KMS-11 (cell line): ENCODE measurements at regions not wholly inside any gene's neighbourhood (a gene's known extent, or its start where the extent isn't known, plus 50 kb on each side); places are given as distances from the start of the nearest gene placed in this dataset.

Experiments
- H2AFZ ChIP-seq: fragments of 200-600 bp; sonication (generic); 2 replicates; pipeline ENCODE4 v1.6.1; 2016; ENCODE audit warnings: antibody characterized with exemption, mixed run types, low read depth
- H3K27ac ChIP-seq: fragments of 200-600 bp; sonication (generic); 2 replicates; pipeline ENCODE4 v1.6.1; 2016; ENCODE audit warnings: mild to moderate bottlenecking, mixed run types
- H3K27me3 ChIP-seq: fragments of 200-600 bp; sonication (generic); 2 replicates; pipeline ENCODE4 v1.6.1; 2017; ENCODE audit warnings: mild to moderate bottlenecking, low read depth, mixed run types, moderate library complexity; ENCODE audit not compliant: insufficient read depth
- H3K36me3 ChIP-seq: fragments of 200-600 bp; sonication (generic); 2 replicates; pipeline ENCODE4 v1.6.1; 2017; ENCODE audit warnings: mild to moderate bottlenecking, mixed run types; ENCODE audit not compliant: insufficient read depth
- H3K4me1 ChIP-seq: fragments of 200-600 bp; sonication (generic); 2 replicates; pipeline ENCODE4 v1.6.1; 2016; ENCODE audit warnings: mild to moderate bottlenecking, low read depth, mixed run types; ENCODE audit not compliant: poor library complexity, severe bottlenecking
- H3K4me2 ChIP-seq: fragments of 200-600 bp; sonication (generic); 2 replicates; pipeline ENCODE4 v1.7.0; 2016; ENCODE audit warnings: mild to moderate bottlenecking, mixed run types
- H3K4me3 ChIP-seq: fragments of 200-600 bp; sonication (generic); IDR thresholded peaks from 2 replicates; pipeline ENCODE4 v1.6.1; 2017; ENCODE audit warnings: low read depth, low read length, mixed read lengths; ENCODE audit not compliant: insufficient read depth
- H3K79me2 ChIP-seq: fragments of 200-600 bp; sonication (generic); 2 replicates; pipeline ENCODE4 v1.6.1; 2016; ENCODE audit warnings: low read depth, mixed run types; ENCODE audit not compliant: insufficient read depth
- H3K9ac ChIP-seq: fragments of 200-600 bp; sonication (generic); 2 replicates; pipeline ENCODE4 v1.6.1; 2016; ENCODE audit warnings: mild to moderate bottlenecking, mixed run types
- H4K20me1 ChIP-seq: fragments of 200-600 bp; sonication (generic); 2 replicates; pipeline ENCODE4 v1.6.1; 2016; ENCODE audit warnings: mild to moderate bottlenecking, mixed run types; ENCODE audit not compliant: insufficient read depth
- TF ChIP-seq, protein P1 (sequence below): fragments of 200-600 bp; sonication (generic); conservative IDR thresholded peaks from 2 replicates; pipeline ENCODE4 v1.6.1; 2017; ENCODE audit warnings: low read depth, mild to moderate bottlenecking, antibody characterized with exemption, low read length, moderate library complexity, mixed read lengths

DNA sequence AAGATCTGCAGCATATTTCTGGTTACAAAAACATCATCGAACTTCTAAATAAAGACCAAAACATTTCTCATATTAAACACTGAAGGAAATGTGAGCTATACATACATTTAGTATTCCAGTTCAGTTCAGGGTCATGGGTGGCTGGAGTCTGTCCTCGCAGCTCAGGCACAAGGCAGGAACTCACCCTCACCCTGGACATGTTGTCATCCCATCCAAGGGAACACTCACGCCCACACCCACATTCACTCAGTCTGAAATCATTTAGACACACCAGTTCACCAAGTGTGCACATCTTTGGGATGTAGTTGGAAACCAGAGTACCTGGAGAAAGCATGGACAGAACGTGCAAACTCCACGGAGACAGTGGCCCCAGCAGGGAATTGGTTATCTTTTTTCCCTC lies 481.0 kb downstream of the RASEF start:
- H3K4me2 ChIP-seq = no peak overlapping the region
- no peaks in the 10 kb centered on the region for H3K27me3 ChIP-seq
- H3K4me1 ChIP-seq = no peaks in the 10 kb centered on the region
- no peak overlapping the region for H2AFZ ChIP-seq
- no peak overlapping the region for H3K9ac ChIP-seq
- no peak overlapping the region for H3K4me3 ChIP-seq
- TF ChIP-seq, protein P1, sequence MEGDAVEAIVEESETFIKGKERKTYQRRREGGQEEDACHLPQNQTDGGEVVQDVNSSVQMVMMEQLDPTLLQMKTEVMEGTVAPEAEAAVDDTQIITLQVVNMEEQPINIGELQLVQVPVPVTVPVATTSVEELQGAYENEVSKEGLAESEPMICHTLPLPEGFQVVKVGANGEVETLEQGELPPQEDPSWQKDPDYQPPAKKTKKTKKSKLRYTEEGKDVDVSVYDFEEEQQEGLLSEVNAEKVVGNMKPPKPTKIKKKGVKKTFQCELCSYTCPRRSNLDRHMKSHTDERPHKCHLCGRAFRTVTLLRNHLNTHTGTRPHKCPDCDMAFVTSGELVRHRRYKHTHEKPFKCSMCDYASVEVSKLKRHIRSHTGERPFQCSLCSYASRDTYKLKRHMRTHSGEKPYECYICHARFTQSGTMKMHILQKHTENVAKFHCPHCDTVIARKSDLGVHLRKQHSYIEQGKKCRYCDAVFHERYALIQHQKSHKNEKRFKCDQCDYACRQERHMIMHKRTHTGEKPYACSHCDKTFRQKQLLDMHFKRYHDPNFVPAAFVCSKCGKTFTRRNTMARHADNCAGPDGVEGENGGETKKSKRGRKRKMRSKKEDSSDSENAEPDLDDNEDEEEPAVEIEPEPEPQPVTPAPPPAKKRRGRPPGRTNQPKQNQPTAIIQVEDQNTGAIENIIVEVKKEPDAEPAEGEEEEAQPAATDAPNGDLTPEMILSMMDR = no peak
- no peaks in the 10 kb centered on the region for H4K20me1 ChIP-seq
- no peak overlapping the region for H3K27ac ChIP-seq
- no peaks in the 10 kb centered on the region for H3K36me3 ChIP-seq
- no peaks in the 10 kb centered on the region for H3K79me2 ChIP-seq

DNA sequence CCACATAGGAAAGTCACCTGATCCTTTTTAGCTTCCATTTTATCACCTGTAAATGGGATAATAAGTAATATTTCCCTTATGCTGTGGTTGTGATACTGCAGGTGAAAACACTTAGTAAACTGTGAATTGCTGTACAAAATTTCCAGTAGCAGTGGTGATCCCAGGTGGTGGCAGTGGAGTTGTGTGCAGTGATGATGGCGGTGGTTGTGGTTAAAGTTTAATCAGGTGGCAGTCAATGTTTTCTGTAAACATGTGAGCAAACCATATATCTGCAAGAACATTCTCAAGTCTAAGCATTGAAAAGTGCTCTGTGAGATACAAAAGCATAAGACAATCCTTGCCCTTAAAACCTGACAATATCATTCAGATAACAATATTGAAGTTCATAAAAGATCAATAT lies 480.2 kb downstream of the RASEF start:
- Histone ChIP-seq H3K4me2 (no peak overlapping the region), H3K4me1 (no peaks in the 10 kb centered on the region), H3K36me3 (no peaks in the 10 kb centered on the region), H3K27ac (no peak overlapping the region), H3K27me3 (no peaks in the 10 kb centered on the region), H2AFZ (no peak overlapping the region), H3K79me2 (no peaks in the 10 kb centered on the region), H4K20me1 (no peaks in the 10 kb centered on the region), H3K4me3 (no peak overlapping the region), H3K9ac (no peak overlapping the region)
- TF ChIP-seq, protein P1 = no peak

GRCh38 chr9:82583524-82583923 lies 479.4 kb downstream of the RASEF start:
- TF ChIP-seq, protein P1 = no peak
- no peaks in the 10 kb centered on the region for H3K27me3 ChIP-seq
- H2AFZ ChIP-seq = no peak overlapping the region
- no peak overlapping the region for H3K9ac ChIP-seq
- H3K27ac ChIP-seq = no peak overlapping the region
- no peaks in the 10 kb centered on the region for H3K4me1 ChIP-seq
- H3K36me3 ChIP-seq = no peaks in the 10 kb centered on the region
- no peaks in the 10 kb centered on the region for H3K79me2 ChIP-seq
- H3K4me3 ChIP-seq = no peak overlapping the region
- H4K20me1 ChIP-seq = no peaks in the 10 kb centered on the region
- no peak overlapping the region for H3K4me2 ChIP-seq

GRCh38 chr9:82584349-82584863 lies 478.5 kb downstream of the RASEF start:
- H2AFZ ChIP-seq = no peak overlapping the region
- TF ChIP-seq, protein P1 = no peak
- H3K27ac ChIP-seq = no peak overlapping the region
- no peaks in the 10 kb centered on the region for H3K36me3 ChIP-seq
- no peak overlapping the region for H3K4me2 ChIP-seq
- H3K4me1 ChIP-seq = no peaks in the 10 kb centered on the region
- no peaks in the 10 kb centered on the region for H3K27me3 ChIP-seq
- no peak overlapping the region for H3K9ac ChIP-seq
- H3K4me3 ChIP-seq = no peak overlapping the region
- no peaks in the 10 kb centered on the region for H3K79me2 ChIP-seq
- no peaks in the 10 kb centered on the region for H4K20me1 ChIP-seq
